AG20443 (cell line): ENCODE measurements at regions not wholly inside any gene's neighbourhood (a gene's known extent, or its start where the extent isn't known, plus 50 kb on each side); places are given as distances from the start of the nearest gene placed in this dataset.

Experiments used
- DNase-seq: peaks from one replicate; pipeline ENCODE4 v3.0.0; 2012; ENCODE audit warnings: low spot score, mixed read lengths

DNA sequence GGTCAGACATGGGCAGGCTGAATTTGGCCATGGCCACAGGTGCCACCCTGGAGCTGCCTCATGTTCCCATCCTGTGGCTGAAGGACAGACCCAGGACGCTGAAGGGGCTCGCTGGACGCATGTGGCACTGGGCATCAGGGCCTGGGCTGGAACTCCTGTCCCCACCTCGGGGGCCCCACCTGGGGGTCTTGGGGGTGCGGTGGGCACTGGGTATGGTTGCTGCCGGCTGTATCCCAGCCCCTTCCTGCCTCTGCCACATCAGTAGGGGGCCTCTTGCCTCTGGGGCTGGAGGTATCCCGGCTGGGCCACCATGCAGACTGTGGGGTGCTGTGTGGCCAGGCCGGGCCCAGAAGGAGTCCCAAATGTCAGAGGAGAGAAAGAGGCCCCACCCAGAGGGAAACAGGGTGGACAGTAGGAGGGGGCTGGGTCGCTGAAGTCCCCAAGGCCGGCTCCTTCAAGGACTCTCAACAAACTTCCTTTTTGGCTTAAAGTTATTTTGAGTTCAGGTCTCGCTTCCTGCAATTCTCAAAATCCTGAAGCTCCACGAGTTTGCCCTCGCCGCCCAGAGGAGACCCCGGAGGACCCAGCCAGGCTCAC lies 78.7 kb downstream of the SIK1 start:
- DNase-seq, result no peak

GRCh38 chr21:43347461-43348169 lies 79.3 kb downstream of the SIK1 start:
- DNase-seq, result no peak

DNA sequence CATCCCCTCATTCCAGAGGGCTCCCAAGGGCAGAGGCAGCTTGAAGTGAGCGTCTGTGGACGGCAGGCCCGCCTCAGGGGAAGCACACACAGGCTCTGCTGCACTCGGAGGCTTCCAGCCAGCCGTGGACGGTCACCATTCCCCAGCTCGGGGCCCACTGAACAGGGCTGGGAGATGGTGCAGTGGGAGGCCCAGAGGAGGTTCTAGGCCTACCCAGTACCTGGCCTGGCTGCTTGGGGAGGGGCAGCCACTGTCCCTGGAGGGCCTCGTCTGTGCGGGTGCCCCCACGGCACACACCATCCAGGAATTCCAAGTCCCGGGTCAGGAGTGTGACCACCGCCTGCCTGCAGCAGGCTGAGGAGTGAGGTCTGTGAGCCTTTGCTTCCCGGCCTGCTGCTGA lies 80.4 kb downstream of the SIK1 start:
- DNase-seq, result no peak

- DNase-seq, result no peak
These were observed 81.1 kb downstream of the SIK1 start for GRCh38 chr21:43345746-43346409.

GRCh38 chr21:43345046-43345745 lies 81.7 kb downstream of the SIK1 start:
- no peak for DNase-seq

DNA sequence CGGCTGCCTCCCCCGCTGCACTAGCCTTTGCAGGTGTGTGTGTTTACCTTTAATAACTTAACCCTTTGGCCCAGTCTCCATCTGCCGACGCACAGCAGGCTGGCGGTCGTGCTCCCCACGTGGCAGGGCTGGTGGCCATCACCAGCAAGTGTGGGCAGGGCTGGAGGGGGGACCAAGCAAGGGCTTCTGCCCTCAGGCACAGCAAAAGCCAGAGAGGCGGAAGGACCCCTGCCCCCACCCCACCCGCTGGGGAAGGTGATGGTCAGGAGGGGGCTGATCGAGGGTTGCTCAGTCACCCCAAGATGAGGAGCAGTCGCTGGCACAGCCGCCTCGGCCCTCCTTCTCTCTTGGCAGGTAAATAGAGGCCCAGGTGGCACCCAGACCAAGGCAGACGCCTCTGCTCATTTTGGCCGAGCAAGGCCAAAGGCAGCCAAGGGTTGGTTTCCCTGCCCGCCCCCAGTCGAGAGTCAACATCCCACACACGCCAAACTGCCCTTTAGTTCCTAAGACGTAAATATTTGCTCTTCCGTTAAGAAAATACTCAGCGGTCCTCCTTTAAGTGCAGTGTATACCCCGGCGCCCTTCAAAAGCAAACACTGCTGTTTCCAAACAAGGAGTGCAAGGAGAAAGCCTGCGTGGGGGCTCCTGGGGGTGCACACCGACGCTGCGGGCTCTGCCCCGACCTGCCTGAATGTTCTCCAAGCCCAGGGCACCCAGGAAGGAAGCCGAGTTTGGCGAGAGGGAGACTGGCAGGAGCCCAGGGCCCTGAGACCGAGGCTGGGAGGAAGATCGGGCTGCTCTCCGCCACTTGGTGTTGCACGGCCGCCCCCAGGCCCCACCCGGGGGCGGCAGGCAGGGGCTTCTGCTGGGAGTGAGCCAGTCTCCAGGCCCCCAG lies 82.7 kb downstream of the SIK1 start:
- DNase-seq, result no peak

DNA sequence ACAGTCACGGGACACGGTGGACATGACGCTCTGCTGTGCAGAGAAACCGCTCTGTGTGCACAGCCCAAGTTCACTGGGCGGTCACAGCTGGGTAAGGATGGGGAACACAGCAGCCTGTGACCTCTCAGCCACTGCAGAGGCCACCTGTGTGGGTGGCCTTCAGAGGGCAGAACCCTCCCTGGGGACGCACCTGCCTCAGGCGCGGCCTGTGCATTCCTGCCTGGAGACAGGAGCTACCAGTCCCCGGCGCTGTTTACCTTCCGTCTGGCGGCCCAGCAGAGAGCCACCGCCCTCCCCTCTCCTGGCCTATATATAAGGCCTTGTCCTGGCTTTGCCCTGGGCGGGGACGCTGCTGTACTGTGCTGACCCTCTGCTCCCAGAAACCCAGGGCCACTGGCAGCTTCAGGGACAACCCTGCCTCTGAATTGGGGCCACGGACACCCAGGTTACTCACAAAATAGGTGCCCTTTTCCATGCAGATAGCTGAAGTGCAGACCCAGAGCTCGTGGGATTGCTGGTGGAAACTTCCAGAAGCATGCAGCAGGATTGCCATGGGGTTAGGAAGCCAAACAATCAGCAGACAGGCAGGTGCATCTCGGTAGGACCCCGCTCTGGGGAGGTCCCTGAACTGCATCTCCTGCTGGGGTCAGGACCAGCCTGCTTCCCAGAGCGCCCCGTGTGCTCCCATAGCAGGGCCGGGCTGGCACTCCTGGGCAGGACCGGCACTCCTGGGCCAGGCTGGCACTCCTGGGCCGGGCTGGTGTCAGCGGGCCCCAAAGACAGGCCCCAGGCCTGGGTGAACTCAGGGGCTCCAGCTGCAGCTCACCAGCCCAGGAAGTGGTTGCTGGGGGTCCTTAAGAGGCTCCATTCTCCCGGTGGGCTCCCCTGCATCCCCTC lies 83.6 kb downstream of the SIK1 start:
- no peak for DNase-seq

DNA sequence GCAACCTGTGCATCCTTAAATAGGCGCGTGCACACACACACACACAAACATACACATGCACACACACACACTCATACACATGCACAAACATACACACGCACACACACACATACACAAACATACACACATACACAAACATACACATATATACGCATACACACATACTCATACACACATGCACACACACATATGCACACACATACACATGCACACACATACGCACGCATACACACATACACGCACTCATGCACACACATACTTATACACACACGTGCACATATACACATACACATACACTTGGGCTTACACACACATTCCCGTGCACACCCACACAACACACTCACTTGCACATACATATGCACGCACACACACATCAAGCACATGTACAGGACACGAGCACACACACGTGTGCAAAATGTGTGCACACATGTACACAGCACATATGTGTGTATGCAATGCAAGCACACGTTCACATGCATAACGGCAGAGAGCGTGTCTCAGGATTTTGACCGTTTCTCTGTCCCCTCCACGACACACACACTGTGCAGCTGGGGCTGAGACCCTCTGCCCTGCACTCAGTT lies 84.5 kb downstream of the SIK1 start:
- DNase-seq, result no peak

GRCh38 chr21:43341378-43342161 lies 85.4 kb downstream of the SIK1 start:
- no peak for DNase-seq

GRCh38 chr21:43340491-43341377 lies 86.2 kb downstream of the SIK1 start:
- peak; percentile 90 for DNase-seq

DNA sequence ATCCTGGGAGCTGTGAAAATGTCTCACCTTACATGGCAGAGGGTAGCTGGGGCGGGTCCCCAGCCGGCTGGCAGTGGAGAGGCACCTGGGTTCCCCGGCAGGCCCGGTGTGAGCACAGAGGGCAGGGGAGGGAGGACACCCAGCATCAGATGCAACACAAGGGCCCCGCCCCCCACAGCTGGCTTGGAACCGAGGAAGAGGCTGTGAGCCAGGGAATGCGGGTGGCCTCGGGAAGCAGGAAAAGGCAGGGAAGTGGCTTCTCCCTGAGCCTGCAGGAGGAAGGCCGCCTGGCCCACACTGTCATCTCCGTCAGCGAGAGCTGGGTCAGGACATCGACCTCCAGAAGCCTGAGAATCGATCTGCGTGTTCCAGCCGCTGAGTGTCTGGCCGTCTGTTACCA lies 87.3 kb downstream of the SIK1 start:
- DNase-seq, result no peak

DNA sequence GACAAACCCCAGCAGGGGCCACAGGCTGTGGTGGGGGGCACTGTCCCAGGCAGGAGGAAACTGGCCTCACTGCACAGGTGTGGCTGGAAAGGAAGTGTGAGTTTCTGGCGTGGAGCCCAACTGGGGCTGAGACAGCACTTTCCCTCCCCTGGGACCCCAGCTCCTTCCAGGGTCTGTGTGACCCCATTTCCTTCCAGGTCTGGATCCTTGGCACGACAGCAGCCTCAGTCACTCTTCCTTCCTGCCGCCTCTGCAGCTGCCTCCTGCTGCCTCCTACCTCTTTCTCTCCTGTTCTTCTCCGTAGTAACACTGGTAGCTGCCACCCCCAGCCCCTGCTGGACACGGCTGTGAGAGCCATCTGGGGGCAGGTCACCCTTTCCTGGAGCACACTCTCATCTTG lies 88.0 kb downstream of the SIK1 start:
- DNase-seq, result no peak

- no peak for DNase-seq
These were observed 88.9 kb downstream of the SIK1 start for GRCh38 chr21:43337901-43338655.

GRCh38 chr21:43335119-43335518 lies 91.8 kb downstream of the SIK1 start:
- no peak for DNase-seq

GRCh38 chr21:43334214-43334958 lies 92.5 kb downstream of the SIK1 start:
- no peak for DNase-seq

DNA sequence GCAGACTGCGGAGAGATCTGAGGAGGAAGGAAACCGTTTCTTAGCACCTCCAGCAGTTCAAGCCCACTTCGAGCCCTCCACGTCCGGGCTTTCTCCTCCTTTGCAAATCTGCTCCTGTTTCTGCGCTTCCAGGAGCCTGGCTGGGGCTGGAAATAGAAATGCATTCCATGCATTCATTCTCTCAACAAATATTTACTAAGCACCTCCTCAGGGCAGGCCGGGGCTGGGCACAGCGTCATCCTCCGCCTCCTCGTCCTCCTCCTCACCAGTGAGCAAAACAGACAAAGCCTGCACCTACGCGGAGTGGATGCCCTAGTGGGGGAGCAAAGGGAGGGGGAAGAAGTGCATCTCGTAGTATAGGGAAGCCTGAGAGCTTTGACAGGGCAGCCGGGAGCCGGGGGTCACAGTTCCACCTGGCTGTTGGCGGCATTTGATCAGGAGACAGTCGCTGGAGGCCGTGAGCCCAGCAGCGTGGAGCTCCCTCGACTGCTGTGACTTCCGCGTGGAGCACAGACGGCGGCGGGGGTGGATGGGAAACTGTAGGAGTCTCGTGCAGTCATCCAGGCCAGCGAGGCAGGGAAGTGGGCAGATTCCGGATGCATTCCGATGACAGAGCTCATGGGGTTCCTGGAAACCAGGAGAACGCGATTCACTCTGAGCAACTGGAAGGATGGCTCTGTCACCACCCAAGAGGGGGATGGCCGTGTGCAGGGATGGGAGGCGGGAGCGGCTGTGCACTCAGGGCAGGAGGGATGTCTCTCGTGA lies 93.5 kb downstream of the SIK1 start:
- DNase-seq, result peak; percentile 92
